ENCODE measurements at regions not wholly inside any gene's neighbourhood (a gene's known extent, or its start where the extent isn't known, plus 50 kb on each side); places are given as distances from the start of the nearest gene placed in this dataset.

- TF ChIP-seq CTCF (IDR thresholded peaks at IDR 0.05), result no peak
- no peak for TF ChIP-seq POLR2A (IDR thresholded peaks at IDR 0.05)
Observed at GRCh38 chr6:91634791-91635190, 1047.9 kb upstream of the MAP3K7 start.
